ENCODE measurements at regions not wholly inside any gene's neighbourhood (a gene's known extent, or its start where the extent isn't known, plus 50 kb on each side); places are given as distances from the start of the nearest gene placed in this dataset.
A peak's percentile ranks its signal among the peaks of the same experiment; 100 is the strongest.

DNA sequence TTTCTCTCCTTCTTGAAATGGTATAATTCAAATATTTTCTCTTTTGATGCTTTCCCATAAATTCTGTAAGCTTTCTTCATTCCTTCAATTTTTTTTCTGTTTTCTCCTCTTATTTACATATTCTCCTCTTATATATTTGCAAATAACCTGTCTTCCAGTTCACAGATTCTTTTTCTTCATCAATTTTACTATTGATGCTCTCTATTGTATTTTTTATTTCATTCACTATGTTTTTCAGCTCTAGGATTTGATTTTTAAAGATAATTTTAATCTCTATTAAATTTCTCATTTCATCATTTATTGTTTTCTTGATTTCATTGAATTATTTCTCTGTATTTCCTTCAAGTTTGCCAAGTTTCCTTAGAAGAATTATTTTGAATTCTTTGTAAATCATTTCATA, 54.0 kb upstream of the PRPS1L1 start:
- no peak for DNase-seq

DNA sequence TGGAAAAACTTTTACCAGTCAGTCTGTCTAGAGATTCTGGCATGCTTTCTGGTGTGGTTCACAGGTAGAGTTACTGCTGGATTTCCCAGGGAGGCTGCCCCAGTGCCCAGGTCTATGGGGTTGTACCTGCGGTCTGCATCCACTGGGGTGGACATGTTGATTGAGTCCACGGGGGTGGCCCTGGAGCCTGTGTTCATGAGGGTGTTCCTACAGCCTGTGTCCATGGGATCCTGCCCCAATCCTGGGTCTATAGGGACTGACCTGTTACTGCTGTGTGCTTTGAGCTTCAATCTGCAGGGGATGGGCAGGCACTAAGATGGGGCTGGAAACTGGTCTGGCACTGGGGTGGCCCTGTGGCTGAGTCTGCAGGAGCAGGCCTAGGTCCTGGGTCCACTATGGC, 54.5 kb upstream of the PRPS1L1 start:
- no peak for DNase-seq

DNA sequence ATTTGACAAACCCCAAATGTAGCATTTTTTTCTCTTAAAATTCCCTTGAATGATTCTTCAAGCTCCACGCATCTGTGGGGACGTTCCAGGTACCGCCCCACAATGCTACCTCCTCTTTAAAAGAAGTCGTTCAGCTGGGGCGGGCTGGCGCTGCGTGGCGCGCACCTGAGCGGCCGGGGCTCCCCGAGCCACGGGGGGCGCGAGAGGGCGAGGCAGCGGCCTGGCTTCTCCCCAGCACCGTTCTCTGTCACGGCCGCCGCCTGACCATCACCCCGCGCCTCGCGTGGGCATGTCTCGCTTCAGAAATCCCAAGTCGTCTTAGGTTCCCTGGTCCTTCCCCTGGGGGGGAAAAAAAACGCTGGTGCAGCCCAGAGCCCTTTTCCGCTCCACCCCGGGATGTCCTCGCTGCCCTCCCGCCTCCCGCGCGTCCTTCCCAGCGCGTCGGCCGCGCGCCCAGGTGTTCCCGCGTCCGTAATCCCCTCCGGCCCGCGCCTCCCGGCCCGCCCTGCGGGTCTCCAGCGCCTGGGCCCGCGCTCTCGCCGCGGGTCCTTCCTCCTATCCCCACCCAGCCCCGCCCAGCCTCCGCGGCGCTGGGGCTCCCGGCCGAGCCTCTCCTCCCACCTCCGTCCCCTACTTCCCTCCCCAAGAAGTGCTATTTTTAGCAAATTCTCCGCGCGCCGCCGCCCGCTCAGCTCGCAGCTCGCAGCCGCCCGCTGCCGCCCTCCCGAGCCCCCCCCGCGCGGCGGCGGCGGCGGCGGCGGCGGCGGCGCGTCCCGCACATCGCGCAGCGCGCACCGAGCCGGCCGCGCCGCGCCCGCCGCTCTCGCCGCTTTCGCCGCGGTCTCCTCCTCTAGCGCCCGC, 58.7 kb upstream of the PRPS1L1 start:
- DNase-seq: peak; percentile 71

DNA sequence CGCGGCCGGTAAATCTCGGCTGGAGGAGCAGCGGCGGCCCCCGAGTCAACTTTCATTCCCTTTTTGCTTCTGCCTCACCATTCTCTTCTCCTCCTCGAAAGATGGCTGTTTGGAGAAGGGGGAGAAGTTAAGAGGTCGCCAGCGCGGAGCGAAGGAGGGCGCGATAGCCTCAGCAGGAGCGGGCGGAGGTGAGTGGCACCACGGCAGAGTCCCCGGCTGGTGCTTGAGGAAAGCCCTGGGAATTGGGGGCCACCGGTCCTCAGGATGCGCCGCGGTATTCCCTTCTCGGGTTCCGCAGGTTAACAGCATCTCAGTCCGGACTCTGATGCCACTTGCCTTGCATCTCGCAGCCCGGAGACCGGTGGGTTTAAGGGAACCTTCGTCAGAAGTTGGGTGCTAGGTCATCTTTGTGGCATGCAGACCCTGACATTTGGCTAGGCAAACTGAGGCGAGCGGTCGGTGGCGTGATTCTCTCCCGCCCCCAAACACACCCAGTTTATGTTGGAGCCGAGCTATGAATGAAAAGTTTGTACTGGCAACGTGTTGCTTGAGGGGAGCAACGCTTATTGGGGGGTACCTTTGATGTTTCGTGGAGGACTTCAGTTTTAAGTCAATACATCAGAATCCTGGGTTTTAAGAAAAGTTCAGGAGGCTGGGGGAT, 59.5 kb upstream of the PRPS1L1 start:
- peak; percentile 14 for DNase-seq

DNA sequence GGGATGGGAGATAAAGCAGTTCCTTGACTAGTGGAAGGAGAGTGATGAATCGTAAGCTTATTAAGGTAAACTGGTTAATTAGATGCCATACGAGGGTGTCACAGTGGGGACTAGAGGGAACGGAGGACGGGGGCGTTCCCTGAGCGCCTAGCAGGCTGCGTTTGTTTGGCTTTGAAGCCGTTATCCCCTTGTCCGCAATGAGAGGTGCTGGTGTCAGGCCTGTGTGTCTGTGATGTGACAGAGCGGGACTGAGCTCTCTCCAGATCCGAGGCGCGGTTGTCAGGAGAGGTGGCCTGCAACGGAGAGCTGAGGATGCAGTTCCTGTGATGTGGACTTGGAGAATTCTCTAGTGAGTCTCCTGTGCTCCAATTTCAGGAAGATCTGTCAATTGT, 60.0 kb upstream of the PRPS1L1 start:
- DNase-seq: no peak

DNA sequence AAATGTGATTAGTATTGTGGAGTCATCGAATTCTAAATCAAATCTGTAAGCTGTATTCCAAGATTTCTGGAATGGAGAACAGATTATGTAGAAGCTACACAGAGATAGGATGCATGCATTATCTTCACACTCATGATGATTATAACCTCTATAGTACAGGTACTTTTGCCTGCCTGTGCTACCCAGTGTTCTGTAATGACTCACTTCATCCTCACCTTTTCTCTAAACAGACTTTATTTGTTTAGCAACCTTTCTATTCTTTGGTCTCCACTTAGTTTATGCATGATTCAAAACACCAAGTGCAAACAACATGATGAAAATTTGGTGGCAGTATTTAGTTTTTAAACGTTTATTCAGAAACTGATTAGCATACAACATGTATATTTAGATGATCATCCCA, 68.4 kb upstream of the PRPS1L1 start:
- DNase-seq: no peak

DNA sequence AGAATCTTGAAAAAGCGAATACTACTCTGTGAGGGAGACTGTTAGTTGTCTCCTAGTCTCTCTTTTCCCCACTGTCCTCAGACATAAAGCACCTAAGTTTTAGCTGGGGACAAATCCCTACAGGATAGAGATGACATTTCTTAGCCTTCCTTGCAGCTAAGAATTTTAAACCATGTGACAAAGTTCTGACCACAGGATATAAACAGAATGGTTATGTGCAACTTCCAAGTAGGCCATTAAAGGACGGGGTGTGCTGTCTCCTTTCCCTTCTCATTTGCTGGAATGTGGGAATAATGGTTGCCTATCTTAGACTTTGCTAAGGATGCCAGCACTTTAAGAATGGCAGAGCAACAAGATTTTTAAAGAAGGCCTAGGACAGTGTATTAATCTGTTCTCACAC, 74.9 kb upstream of the PRPS1L1 start:
- no peak for DNase-seq

DNA sequence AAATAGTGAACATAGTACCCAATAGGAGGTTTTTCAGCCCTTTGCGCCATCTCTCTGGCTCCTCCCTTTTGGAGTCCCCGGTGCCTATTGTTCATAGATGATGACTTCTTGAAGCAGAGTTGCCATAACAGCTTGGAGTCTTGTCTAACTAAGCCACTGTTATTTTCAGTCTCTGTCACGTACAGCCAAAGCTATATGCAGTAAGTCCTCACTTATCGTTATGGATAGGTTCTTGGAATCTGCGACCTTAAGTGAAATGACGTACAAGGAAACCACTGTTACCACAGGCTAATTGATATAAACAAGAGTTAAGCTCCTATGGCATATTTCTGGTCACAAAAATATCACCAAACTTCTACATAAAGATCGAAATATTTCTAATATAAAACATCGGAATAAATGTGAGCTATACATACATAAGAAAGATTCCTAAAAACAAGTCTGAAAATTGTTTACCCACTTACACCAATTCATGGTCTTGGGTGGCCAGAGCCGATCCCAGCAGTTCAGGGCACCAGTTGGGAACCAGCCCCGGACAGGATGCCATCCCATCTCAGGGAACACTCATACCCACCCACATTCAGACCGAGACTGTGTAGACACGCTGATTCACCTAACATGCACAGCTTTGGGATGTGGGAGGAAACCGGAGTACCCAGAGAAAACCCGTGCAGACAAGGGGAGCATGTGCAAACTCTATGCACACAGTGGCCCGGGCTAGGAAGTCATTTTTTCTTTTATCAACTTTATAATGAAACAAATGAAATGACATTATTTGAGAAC, 76.0 kb upstream of the PRPS1L1 start:
- no peak for DNase-seq

DNA sequence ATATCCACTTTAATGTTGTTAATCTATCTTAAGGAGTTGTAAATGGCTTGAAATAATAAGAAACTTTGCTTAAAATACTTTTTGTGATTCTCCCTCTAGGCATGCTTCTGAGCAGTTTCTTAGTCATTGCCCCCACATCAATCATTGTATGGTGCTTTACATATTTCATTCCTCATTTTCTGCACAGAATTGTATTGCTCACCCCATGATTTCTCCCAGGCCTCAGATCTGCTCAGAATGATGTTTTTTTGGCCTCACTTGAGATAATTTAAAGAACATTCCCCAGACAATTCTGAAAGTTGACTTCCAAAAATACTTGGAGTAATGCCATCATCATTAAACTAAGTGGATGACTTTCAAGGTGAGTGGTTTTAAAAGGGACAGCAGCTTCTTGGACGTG, 82.1 kb upstream of the PRPS1L1 start:
- DNase-seq: no peak

DNA sequence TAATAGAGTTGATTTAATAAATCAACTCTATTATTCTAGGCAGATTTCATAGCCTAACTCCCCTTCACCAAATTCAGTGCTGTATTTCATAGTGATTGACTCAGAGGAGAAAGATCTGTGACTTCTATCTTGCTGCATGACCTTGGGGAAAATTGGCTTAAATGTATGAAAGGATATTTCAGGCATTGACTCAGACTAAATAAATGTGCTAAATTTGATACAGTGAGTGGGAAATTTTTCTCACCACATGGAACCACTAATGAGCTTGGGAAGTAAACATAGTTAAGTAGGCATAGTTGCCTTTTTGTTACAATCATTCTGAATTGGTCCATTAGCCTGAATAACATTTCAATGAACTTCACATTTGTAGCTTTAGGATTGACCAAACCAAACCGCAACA, 89.0 kb upstream of the PRPS1L1 start:
- no peak for DNase-seq

DNA sequence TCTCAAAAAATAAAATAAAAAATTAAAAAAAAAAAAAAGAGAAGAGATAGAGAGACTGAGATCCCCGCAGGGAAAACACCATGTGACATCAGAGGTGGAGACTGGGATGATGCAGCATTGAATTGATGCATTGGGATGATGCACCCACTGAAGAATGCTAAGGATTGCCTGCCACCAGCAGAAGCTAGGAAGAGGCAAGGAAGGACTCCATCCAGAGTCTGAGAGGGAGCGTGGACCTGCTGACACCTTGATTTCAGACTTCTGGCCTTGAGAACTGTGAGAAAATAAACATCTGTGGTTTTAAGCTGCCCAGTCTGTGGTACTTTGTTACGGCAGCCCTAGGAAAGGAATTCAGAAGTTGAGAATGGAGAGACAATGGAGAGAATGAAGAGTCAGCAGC, 89.8 kb upstream of the PRPS1L1 start:
- no peak for DNase-seq

DNA sequence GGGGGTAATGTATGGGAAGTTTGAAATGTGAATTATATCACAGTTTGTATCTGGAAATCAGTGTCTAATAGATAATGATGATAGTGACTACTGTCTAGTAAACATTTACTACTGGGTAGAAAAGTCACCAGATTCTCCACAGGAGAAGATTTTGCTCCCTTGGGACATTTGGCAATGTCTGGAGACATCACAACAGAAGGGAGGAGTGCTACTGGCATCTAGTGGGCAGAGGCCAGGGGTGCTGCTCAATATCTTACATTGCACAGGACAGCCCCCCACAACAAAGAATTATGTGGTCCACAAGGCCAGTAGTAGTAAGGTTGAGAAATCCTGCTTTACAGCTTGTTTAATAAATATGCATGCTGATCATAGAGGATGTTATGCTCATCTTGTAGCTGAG, 92.3 kb upstream of the PRPS1L1 start:
- DNase-seq: peak; percentile 13

DNA sequence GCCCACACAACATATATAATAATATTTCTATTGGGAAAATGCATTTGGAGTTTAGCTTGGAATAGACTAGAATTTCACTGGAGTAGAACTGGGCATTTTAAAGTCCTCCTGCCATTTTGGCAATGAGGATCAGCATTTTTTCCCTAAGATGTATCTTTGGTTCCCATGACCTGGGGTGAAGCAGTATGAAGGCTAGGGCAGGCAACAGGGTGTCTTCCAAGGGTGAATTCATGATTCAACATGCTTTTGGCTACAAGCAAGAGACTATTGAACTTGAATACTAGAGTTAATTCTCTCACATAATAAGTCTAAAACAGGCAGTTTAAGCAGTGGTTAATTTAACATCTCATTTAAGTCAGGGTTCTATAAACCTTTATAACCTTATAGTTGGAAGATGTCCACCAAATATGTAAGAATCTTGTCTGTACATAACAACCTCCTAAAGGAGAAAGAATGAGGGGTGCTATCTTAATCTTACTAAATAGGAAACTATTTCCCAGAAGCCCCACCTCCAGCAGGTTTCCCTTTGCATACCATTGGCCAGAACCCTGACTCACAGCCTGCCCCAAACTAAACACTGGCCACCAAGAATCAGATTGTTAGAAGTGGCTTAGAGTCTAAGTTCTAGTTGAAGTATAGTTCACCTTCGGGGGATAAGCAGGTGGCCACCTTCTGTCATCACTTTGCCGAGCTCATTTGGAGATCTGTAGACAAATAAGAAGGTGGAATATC, 96.0 kb upstream of the PRPS1L1 start:
- DNase-seq: no peak

DNA sequence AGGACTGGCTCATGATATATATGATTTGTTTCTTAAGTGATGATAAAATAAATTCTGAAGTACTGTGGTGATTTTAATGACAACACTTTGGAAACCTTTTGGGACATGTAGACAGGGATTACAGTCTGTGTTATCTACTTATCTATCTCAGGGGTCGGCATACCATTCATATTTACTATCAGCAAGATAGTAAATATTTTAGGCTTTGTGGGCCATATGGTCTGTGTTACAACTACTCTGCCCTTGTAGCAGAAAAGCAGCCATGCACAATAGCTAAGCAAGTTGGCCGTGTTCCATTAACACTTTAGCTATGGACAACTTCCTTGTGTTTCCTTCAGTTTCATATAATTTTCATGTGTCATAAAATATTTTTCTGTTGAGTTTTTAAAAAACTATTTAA, 97.8 kb upstream of the PRPS1L1 start:
- DNase-seq: peak; percentile 64

DNA sequence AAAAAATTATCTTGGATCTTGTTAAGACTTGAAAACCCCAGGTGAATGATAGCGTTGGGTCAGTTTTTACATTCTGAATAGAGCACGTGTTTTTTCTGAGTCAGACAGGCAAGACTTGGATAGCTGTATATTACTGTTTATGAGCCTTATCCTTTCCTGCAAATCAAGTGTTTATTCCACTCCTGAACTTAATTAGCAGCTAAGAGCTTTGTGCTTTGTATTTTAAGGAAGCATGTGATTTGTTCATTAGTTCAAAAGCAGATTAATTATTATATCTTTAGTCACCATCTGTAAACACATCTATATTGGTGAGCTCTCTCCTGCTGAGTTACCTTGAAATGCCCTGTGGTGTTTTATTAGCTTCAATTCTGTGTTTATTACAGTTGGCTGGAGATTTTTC, 98.6 kb upstream of the PRPS1L1 start:
- no peak for DNase-seq

DNA sequence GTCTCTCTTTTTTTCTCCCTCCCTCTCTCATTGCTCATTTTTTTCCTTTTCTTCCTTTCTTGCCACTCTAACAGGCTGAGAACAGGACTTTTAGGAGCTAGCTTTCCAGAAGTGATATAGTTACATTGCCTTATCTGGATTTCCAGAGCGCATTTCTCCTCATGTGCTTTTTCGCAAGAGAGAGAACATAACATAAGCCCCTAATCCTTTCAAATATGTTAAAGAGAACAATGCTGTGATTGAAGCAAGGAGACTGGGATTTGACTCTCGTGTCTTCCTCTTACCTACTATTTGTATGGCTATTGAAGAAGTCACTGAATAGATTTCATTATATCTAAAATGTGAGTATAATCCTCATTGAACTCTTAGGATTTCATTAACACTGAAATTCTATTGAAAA, 101.2 kb upstream of the PRPS1L1 start:
- DNase-seq: no peak

DNA sequence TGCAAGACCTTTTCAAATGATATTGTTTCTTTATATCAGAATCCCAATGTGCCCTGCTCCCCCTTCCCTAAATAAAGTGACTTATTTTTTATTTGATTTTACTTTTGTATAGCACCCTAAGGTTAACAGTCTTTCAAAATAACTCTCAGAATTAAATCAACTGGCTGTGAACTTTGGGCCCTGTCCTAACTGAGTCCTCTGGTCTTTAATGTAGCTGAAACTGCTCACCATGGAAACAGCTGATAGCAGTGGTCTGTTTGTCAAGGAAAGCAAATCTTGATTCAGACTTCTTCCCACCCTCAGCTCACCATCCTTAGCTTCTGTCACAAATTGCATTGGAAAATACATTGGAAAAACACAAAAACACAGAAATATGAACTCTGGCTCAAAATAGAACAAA, 105.2 kb upstream of the PRPS1L1 start:
- DNase-seq: no peak

DNA sequence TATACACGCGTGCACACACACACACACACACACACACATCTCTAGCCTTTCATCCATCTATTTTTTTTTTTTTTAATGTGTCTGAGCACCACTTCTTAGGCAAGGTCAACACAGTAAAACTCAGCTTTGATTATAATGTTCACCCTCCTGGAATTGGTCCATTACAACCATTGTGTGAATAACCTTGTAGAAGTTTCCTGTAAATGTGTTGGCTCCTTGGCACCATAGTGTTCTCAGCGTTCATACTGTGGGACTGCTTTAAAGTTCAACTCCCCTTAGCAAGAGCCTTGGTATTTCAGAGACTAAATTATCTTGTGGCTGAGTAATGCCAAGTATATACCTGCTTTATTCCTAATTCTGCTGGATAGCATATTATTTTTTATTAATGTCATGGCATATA, 106.3 kb upstream of the PRPS1L1 start:
- no peak for DNase-seq

DNA sequence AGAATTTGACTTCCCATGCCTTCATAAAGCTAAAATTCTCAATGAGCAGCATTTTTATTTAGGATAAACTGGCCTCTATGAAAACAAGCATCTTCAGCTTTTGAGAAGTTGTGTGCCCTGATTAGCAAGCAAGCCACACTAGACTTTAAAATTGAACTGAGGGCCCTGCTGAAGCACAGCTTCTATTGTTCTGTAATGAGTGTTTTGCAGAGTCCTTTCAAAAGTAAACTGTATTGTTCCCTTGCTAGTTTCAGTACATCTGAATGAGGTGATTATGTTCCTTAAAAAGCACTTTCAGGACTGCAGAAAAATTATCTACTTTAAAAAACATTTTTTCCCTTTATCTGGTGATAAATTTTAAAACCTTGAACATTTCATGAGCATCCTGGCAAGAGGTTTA, 113.3 kb upstream of the PRPS1L1 start:
- no peak for DNase-seq

DNA sequence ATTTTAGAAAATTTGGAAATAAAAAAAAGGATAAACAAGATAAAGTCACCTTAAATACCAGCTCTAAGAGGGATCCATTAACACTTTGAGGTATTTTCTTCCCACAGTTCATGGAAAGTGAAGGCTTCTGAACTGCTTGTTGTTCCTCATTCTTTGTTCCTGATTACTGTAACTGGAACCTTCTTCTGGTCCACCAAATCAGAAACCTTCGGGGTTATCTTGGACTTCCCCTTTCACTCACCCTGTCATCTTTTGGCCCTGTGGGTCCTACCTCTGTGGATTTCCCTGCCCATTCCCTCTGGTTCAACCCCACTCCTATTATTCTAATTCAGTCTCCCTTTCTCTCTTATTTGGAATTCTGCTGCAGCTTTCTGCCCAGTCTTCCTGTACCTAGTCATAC, 116.5 kb upstream of the PRPS1L1 start:
- no peak for DNase-seq

DNA sequence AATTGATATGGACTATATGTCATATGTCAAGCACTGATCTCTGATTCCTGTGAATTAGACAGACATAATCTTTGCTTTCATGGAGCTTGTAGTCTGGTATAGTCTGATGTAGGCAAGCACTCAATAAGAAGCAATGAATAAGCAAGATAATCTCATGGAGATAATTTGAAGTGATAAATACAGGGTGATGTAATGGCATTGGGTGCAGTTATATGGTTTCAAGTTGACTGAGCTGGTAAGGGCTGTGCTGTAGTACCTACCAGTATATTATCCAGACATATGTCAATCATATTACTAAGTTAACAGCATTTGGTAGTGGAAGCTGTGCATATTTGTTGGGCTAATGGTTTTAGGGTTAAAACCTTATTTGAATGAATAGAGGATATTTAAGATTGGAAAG, 117.5 kb upstream of the PRPS1L1 start:
- no peak for DNase-seq

DNA sequence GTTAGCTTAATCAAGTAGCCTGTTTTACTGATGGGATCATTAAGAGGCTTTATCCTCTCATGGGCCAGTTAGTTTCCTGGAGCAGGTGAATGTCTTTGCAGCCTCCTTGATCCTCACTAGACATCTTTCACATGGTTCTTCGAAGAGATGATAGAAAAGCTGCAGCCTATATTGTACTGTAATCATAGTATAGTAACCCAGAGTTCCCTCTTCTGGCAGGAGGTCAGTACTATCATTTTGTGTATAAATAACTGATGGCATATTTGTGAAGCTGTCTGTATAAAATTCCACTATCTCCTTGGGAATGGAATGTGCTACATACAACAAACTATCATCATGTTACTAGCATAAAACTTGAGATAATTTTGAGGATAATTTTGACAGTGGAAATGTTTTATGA, 123.8 kb upstream of the PRPS1L1 start:
- DNase-seq: no peak

All from tongue (tissue), 1 donor.